ENCODE measurements at regions not wholly inside any gene's neighbourhood (a gene's known extent, or its start where the extent isn't known, plus 50 kb on each side); places are given as distances from the start of the nearest gene placed in this dataset.

- H3K4me3 ChIP-seq, result no peak overlapping the region
- no peak overlapping the region for H3K27ac ChIP-seq
Observed at GRCh38 chr20:39458452-39458851, 496.3 kb downstream of the DHX35 start.

GRCh38 chr20:39453890-39454289, 491.7 kb downstream of the DHX35 start:
- Histone ChIP-seq H3K4me3 (no peak overlapping the region), H3K9me3 (no peaks in the 10 kb centered on the region), H3K4me1 (ENCODE audit: insufficient read depth) (no peaks in the 10 kb centered on the region), H3K36me3 (no peaks in the 10 kb centered on the region), H3K27me3 (no peaks in the 10 kb centered on the region), H3K27ac (no peak overlapping the region)
- intact Hi-C loops (cut with DNase I), result no loop called here
- TF ChIP-seq EP300 (IDR thresholded peaks at IDR 0.05), result no peak
- no peak for TF ChIP-seq CTCF (IDR thresholded peaks at IDR 0.05)
- TF ChIP-seq POLR2A (IDR thresholded peaks at IDR 0.05), result no peak
- 69 to 77% (median 73%) methylated on average over 6 of the region's 6 CpGs for WGBS, 3 donors
- no peak for DNase-seq

More at GRCh38 chr20:39458452-39458851, 496.3 kb downstream of the DHX35 start:
- H3K4me1 ChIP-seq (ENCODE audit: insufficient read depth), result no peaks in the 10 kb centered on the region
- intact Hi-C loops (cut with DNase I), result no loop called here
- H3K9me3 ChIP-seq, result no peaks in the 10 kb centered on the region
- no peak for DNase-seq
- H3K27me3 ChIP-seq, result no peaks in the 10 kb centered on the region
- 74 to 90% (median 84%) methylated on average over 1 of the region's 1 CpG for WGBS, 3 donors
- no peaks in the 10 kb centered on the region for H3K36me3 ChIP-seq
- no peak for TF ChIP-seq EP300 (IDR thresholded peaks at IDR 0.05)

GRCh38 chr20:39452583-39453340, 490.6 kb downstream of the DHX35 start:
- Histone ChIP-seq H3K36me3 (no peaks in the 10 kb centered on the region), H3K27ac (no peak overlapping the region), H3K4me3 (no peak overlapping the region), H3K4me1 (ENCODE audit: insufficient read depth) (no peaks in the 10 kb centered on the region), H3K27me3 (no peaks in the 10 kb centered on the region), H3K9me3 (no peaks in the 10 kb centered on the region)
- TF ChIP-seq EP300 (IDR thresholded peaks at IDR 0.05), result no peak
- intact Hi-C loops (cut with DNase I), result no loop called here
- 48 to 55% (median 50%) methylated on average over 8 of the region's 8 CpGs for WGBS, 3 donors
- no peak for DNase-seq

- no peaks in the 10 kb centered on the region for H3K4me1 ChIP-seq (ENCODE audit: insufficient read depth)
- no peak for DNase-seq
- no peak overlapping the region for H3K27ac ChIP-seq
- no peak for TF ChIP-seq CTCF (IDR thresholded peaks at IDR 0.05)
- no peak for TF ChIP-seq POLR2A (IDR thresholded peaks at IDR 0.05)
- TF ChIP-seq EP300 (IDR thresholded peaks at IDR 0.05), result no peak
- no peaks in the 10 kb centered on the region for H3K27me3 ChIP-seq
- no peak overlapping the region for H3K4me3 ChIP-seq
- intact Hi-C loops (cut with DNase I), result no loop called here
- H3K9me3 ChIP-seq, result no peaks in the 10 kb centered on the region
- no peaks in the 10 kb centered on the region for H3K36me3 ChIP-seq
Observed at GRCh38 chr20:39451386-39451785, 489.2 kb downstream of the DHX35 start.

GRCh38 chr20:39446397-39446796, 484.3 kb downstream of the DHX35 start:
- intact Hi-C loops (cut with DNase I), result no loop called here
- TF ChIP-seq POLR2A (IDR thresholded peaks at IDR 0.05), result no peak
- no peak for TF ChIP-seq EP300 (IDR thresholded peaks at IDR 0.05)
- no peak for TF ChIP-seq CTCF (IDR thresholded peaks at IDR 0.05)
- H3K27ac ChIP-seq, result no peak overlapping the region

More at GRCh38 chr20:39446397-39446796, 484.3 kb downstream of the DHX35 start:
- WGBS, 3 donors, result 28 to 43% (median 37%) methylated on average over 2 of the region's 2 CpGs
- Histone ChIP-seq H3K4me1 (ENCODE audit: insufficient read depth) (no peaks in the 10 kb centered on the region), H3K4me3 (no peak overlapping the region), H3K36me3 (no peaks in the 10 kb centered on the region), H3K9me3 (no peaks in the 10 kb centered on the region), H3K27me3 (no peaks in the 10 kb centered on the region)
- no peak for DNase-seq

All from ovary (tissue), 7 donors.